BE2C (cell line): ENCODE measurements at regions not wholly inside any gene's neighbourhood (a gene's known extent, or its start where the extent isn't known, plus 50 kb on each side); places are given as distances from the start of the nearest gene placed in this dataset.

ENCODE experiments used
- DNase-seq: peaks from one replicate; pipeline ENCODE4 v3.0.0-alpha.2; 2020
- H3K27me3 ChIP-seq: fragments of 250-450 bp; sonication (Bioruptor Pico); 2 replicates; pipeline ENCODE4 v1.5.1; 2020; ENCODE audit warnings: mild to moderate bottlenecking
- H3K36me3 ChIP-seq: fragments of 250-450 bp; sonication (Bioruptor Pico); 2 replicates; pipeline ENCODE4 v1.5.1; 2020; ENCODE audit warnings: mild to moderate bottlenecking
- H3K4me1 ChIP-seq: fragments of 250-450 bp; sonication (Bioruptor Pico); 2 replicates; pipeline ENCODE4 v1.5.1; 2020
- H3K4me3 ChIP-seq: 2 replicates; pipeline ENCODE4 v1.5.1; 2011; ENCODE audit warnings: low read depth, low read length
- H3K9me3 ChIP-seq: fragments of 250-450 bp; sonication (Bioruptor Pico); 2 replicates; pipeline ENCODE4 v1.5.1; 2020
- TF ChIP-seq, protein P1 (sequence below): IDR thresholded peaks from 2 replicates; pipeline ENCODE4 v1.5.1; 2012; ENCODE audit warnings: mild to moderate bottlenecking, low read depth, low read length

DNA sequence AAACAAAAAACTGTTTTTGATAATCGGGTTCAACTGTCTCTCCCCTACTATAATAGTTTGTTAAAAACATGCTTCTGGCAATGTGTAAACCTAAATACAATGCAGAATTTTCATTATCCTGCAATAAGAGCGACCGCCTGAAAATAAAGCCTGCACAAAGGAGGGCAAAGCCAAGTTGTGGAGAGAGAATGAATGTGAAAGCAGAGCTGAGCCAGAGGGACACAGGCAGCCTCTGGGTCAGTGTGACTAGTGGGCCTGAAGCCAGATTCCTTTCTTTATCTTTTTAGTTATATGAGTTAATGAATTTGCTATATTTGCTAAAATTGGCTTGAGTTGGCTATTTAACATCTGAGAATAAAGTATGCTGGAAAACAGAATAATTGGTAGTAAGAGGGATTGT is 615.2 kb downstream of the PLA2G4A start:
- Histone ChIP-seq H3K4me1 (no peaks in the 10 kb centered on the region), H3K27me3 (no peaks in the 10 kb centered on the region), H3K9me3 (no peaks in the 10 kb centered on the region), H3K36me3 (no peaks in the 10 kb centered on the region), H3K4me3 (no peak overlapping the region)
- no peak for DNase-seq
- TF ChIP-seq, protein P1, sequence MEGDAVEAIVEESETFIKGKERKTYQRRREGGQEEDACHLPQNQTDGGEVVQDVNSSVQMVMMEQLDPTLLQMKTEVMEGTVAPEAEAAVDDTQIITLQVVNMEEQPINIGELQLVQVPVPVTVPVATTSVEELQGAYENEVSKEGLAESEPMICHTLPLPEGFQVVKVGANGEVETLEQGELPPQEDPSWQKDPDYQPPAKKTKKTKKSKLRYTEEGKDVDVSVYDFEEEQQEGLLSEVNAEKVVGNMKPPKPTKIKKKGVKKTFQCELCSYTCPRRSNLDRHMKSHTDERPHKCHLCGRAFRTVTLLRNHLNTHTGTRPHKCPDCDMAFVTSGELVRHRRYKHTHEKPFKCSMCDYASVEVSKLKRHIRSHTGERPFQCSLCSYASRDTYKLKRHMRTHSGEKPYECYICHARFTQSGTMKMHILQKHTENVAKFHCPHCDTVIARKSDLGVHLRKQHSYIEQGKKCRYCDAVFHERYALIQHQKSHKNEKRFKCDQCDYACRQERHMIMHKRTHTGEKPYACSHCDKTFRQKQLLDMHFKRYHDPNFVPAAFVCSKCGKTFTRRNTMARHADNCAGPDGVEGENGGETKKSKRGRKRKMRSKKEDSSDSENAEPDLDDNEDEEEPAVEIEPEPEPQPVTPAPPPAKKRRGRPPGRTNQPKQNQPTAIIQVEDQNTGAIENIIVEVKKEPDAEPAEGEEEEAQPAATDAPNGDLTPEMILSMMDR = no peak

DNA sequence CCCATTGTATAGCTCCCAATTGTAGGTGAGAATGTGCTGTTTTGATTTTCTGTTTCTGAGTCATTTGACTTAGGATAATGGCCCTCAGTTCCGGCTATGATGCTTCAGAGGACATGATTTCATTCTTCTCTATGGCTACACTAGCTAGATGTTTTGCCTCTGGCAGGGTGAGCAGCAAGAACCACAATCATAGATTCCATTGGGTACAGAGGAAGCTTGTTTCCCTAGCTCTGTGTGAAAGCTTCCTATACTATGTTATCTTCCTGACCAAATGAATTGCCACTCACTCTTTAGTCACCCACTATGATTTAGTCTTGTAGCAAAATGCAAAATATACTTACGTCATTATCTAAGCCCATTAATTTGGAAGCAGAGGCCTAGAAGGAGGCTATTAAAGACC is 616.3 kb downstream of the PLA2G4A start:
- H3K27me3 ChIP-seq = no peaks in the 10 kb centered on the region
- DNase-seq = no peak
- TF ChIP-seq, protein P1 = no peak
- no peaks in the 10 kb centered on the region for H3K36me3 ChIP-seq
- H3K4me3 ChIP-seq = no peak overlapping the region
- no peaks in the 10 kb centered on the region for H3K9me3 ChIP-seq
- no peaks in the 10 kb centered on the region for H3K4me1 ChIP-seq

DNA sequence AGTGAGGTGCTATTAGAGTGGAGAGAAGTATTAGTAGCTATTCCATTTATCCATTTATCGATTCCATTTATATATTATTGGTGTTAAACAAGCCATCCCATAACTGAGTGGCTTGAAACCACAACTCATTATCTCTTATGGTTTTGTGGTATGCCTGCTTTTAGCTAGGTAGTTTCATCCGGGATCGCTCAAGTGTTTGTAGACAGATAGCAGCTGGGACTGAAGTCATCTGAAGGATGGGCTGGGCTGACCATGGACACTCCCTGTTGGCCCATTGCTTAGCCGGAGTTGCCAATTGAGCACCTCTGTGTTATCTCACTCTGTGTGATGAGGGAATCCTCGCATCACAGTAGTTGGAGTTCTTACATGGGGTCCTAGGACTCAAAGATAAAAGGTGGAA is 622.5 kb downstream of the PLA2G4A start:
- H3K4me3 ChIP-seq = no peak overlapping the region
- no peaks in the 10 kb centered on the region for H3K9me3 ChIP-seq
- H3K36me3 ChIP-seq = no peaks in the 10 kb centered on the region
- H3K27me3 ChIP-seq = no peaks in the 10 kb centered on the region
- TF ChIP-seq, protein P1 = no peak
- no peak for DNase-seq
- no peaks in the 10 kb centered on the region for H3K4me1 ChIP-seq

DNA sequence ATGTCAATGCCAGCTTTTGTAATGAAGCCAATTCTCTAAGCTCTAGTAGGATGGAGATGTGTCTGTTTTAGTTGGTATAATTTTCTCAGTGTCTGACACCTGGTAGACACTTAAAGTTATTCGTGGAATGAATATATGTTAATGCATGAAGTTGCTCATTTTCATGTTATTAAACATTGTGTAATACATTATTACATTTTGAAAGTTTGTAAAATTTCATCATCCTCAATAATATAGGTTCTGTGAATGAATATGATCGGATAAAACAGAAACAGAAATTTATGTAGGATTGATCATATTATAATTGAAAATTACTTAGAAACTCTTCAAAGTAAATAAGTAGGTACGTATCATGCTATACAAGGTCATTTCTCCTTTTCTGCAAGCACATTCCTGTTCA is 625.3 kb downstream of the PLA2G4A start:
- no peaks in the 10 kb centered on the region for H3K4me1 ChIP-seq
- no peaks in the 10 kb centered on the region for H3K36me3 ChIP-seq
- H3K27me3 ChIP-seq = no peaks in the 10 kb centered on the region
- DNase-seq = no peak
- no peak overlapping the region for H3K4me3 ChIP-seq
- H3K9me3 ChIP-seq = no peaks in the 10 kb centered on the region
- TF ChIP-seq, protein P1 = no peak

DNA sequence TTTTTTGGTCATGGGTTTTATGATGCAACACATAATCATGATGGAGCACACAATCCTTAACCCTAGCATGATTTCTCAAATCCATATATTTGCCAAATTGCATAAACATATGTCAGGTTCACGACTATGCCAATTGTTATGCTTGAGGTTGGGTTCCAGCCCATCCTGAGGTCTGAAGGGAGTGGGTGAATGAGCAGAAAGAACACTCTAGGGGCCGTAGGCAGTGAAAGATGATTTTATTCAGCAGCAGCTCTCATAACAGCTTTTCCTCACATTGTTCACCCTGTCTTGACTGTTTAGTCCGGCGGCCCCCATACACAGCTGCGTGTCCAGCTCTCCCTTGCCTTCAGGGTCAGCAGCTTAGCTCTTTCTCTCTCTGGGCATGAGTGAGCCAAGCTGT is 627.7 kb downstream of the PLA2G4A start:
- H3K36me3 ChIP-seq = no peaks in the 10 kb centered on the region
- no peak overlapping the region for H3K4me3 ChIP-seq
- no peaks in the 10 kb centered on the region; the same call in 1 of the 2 replicates for H3K9me3 ChIP-seq
- H3K4me1 ChIP-seq = no peaks in the 10 kb centered on the region
- TF ChIP-seq, protein P1 = no peak
- DNase-seq = no peak
- H3K27me3 ChIP-seq = no peaks in the 10 kb centered on the region

DNA sequence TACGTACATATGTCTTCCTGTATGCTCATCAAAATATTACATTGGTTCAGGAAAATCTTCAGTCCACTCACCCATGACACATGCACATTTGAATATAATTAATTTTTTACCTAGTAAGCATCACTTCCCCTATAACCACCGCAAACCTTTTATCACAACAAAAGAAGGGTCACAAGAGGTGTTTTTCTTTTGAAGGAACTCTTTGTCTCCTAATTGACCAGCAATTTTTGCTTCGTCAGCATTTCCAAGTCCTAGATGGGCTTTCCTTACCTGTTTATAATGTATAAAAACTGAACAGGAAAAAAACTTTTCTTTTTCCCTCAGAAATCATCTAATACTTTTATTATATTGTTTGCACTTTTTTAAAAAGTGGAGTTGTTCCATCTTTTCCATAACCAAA is 631.3 kb downstream of the PLA2G4A start:
- DNase-seq = no peak
- Histone ChIP-seq H3K4me1 (no peaks in the 10 kb centered on the region), H3K9me3 (peaks cover 3% of the 10 kb centered on the region; the same call in 1 of the 2 replicates), H3K4me3 (no peak overlapping the region), H3K36me3 (no peaks in the 10 kb centered on the region), H3K27me3 (no peaks in the 10 kb centered on the region)
- TF ChIP-seq, protein P1 = no peak
